Stomach (tissue), 4 donors: ENCODE measurements at regions not wholly inside any gene's neighbourhood (a gene's known extent, or its start where the extent isn't known, plus 50 kb on each side); places are given as distances from the start of the nearest gene placed in this dataset.

ENCODE experiments used
- POLR2A ChIP-seq, 4 donors: fragments of 450-650 bp; IDR thresholded peaks; one replicate each; pipeline ENCODE4 v1.6.1; 2016; ENCODE audit warnings: antibody characterized with exemption in 4 of 4, control low read depth in 2 of 4, mild to moderate bottlenecking in 1 of 4, moderate library complexity in 1 of 4
- POLR2AphosphoS5 ChIP-seq, 3 donors: sonication (generic); formaldehyde crosslinking; IDR thresholded peaks; one replicate each; pipeline ENCODE4 v1.6.1; 2016; ENCODE audit warnings: antibody characterized with exemption in 3 of 3
- TF ChIP-seq, protein P1 (sequence below), 7 experiments: fragments of 450-650 bp in 4 of 7; fragments of 200-600 bp in 3 of 7; sonication (generic) in 3 of 7; IDR thresholded peaks; one replicate each; pipeline ENCODE4 v1.5.1; 2016 to 2019; ENCODE audit warnings: antibody characterized with exemption in 7 of 7, control low read depth in 2 of 7, mild to moderate bottlenecking in 1 of 7

GRCh38 chr12:116443821-116444589 is 115.2 kb upstream of the MAP1LC3B2 start:
- TF ChIP-seq, protein P1, sequence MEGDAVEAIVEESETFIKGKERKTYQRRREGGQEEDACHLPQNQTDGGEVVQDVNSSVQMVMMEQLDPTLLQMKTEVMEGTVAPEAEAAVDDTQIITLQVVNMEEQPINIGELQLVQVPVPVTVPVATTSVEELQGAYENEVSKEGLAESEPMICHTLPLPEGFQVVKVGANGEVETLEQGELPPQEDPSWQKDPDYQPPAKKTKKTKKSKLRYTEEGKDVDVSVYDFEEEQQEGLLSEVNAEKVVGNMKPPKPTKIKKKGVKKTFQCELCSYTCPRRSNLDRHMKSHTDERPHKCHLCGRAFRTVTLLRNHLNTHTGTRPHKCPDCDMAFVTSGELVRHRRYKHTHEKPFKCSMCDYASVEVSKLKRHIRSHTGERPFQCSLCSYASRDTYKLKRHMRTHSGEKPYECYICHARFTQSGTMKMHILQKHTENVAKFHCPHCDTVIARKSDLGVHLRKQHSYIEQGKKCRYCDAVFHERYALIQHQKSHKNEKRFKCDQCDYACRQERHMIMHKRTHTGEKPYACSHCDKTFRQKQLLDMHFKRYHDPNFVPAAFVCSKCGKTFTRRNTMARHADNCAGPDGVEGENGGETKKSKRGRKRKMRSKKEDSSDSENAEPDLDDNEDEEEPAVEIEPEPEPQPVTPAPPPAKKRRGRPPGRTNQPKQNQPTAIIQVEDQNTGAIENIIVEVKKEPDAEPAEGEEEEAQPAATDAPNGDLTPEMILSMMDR (IDR thresholded peaks at IDR 0.05), result no peak
- TF ChIP-seq POLR2A (IDR thresholded peaks at IDR 0.05) (no peak), POLR2AphosphoS5 (IDR thresholded peaks at IDR 0.05) (no peak)
